ENCODE measurements at regions not wholly inside any gene's neighbourhood (a gene's known extent, or its start where the extent isn't known, plus 50 kb on each side); places are given as distances from the start of the nearest gene placed in this dataset.

- no peaks in the 10 kb centered on the region for H4K20me1 ChIP-seq (ENCODE audit: low read depth, low read length)
- no peaks in the 10 kb centered on the region for H3K36me3 ChIP-seq (ENCODE audit: low read length)
- no peak overlapping the region for H3K9ac ChIP-seq (ENCODE audit: low read length)
- H3K4me3 ChIP-seq (ENCODE audit: insufficient read depth, low read length, poor library complexity, severe bottlenecking): no peak overlapping the region
- no peaks in the 10 kb centered on the region for H3K27me3 ChIP-seq (ENCODE audit: low read length)
- no peak overlapping the region for H3K4me2 ChIP-seq (ENCODE audit: low read depth, low read length, poor library complexity, severe bottlenecking)
- H3K79me2 ChIP-seq (ENCODE audit: insufficient read depth, low read length): no peaks in the 10 kb centered on the region
- H2AFZ ChIP-seq (ENCODE audit: low read depth, low read length, severe bottlenecking): no peak overlapping the region
- TF ChIP-seq CTCF (IDR thresholded peaks at IDR 0.05; ENCODE audit: insufficient read depth, low read length, poor library complexity, severe bottlenecking) (no peak), EZH2phosphoT487 (conservative IDR thresholded peaks at IDR 0.05; ENCODE audit: low read length) (no peak)
- no peak overlapping the region for H3K27ac ChIP-seq (ENCODE audit: low read depth, low read length)
- H3F3A ChIP-seq (ENCODE audit: insufficient read depth): no peaks in the 10 kb centered on the region
- H3K9me3 ChIP-seq (ENCODE audit: insufficient read depth, low read length): no peaks in the 10 kb centered on the region
- H3K9me2 ChIP-seq (replicated peaks; ENCODE audit: insufficient read depth, low read length): no peaks in the 10 kb centered on the region
Observed at GRCh38 chr5:7012057-7012456, 298.8 kb downstream of the TENT4A start.

GRCh38 chr5:7014611-7015010 is 301.4 kb downstream of the TENT4A start:
- no peak overlapping the region for H2AFZ ChIP-seq (ENCODE audit: low read depth, low read length, severe bottlenecking)
- H3K9ac ChIP-seq (ENCODE audit: low read length): no peak overlapping the region
- no peaks in the 10 kb centered on the region for H3K27me3 ChIP-seq (ENCODE audit: low read length)
- no peaks in the 10 kb centered on the region for H3K9me2 ChIP-seq (replicated peaks; ENCODE audit: insufficient read depth, low read length)
- no peaks in the 10 kb centered on the region for H4K20me1 ChIP-seq (ENCODE audit: low read depth, low read length)
- no peaks in the 10 kb centered on the region for H3K79me2 ChIP-seq (ENCODE audit: insufficient read depth, low read length)
- TF ChIP-seq EZH2phosphoT487 (conservative IDR thresholded peaks at IDR 0.05; ENCODE audit: low read length) (no peak), CTCF (IDR thresholded peaks at IDR 0.05; ENCODE audit: insufficient read depth, low read length, poor library complexity, severe bottlenecking) (no peak)
- H3K36me3 ChIP-seq (ENCODE audit: low read length): no peaks in the 10 kb centered on the region
- no peak overlapping the region for H3K27ac ChIP-seq (ENCODE audit: low read depth, low read length)
- no peaks in the 10 kb centered on the region for H3F3A ChIP-seq (ENCODE audit: insufficient read depth)
- H3K9me3 ChIP-seq (ENCODE audit: insufficient read depth, low read length): no peaks in the 10 kb centered on the region
- no peak overlapping the region for H3K4me3 ChIP-seq (ENCODE audit: insufficient read depth, low read length, poor library complexity, severe bottlenecking)
- H3K4me2 ChIP-seq (ENCODE audit: low read depth, low read length, poor library complexity, severe bottlenecking): no peak overlapping the region

GRCh38 chr5:7015586-7016256 is 302.5 kb downstream of the TENT4A start:
- no peaks in the 10 kb centered on the region for H3K9me3 ChIP-seq (ENCODE audit: insufficient read depth, low read length)
- no peaks in the 10 kb centered on the region for H3K9me2 ChIP-seq (replicated peaks; ENCODE audit: insufficient read depth, low read length)
- H3F3A ChIP-seq (ENCODE audit: insufficient read depth): no peaks in the 10 kb centered on the region
- no peak for TF ChIP-seq CTCF (IDR thresholded peaks at IDR 0.05; ENCODE audit: insufficient read depth, low read length, poor library complexity, severe bottlenecking)
- TF ChIP-seq EZH2phosphoT487 (conservative IDR thresholded peaks at IDR 0.05; ENCODE audit: low read length): no peak
- H3K27me3 ChIP-seq (ENCODE audit: low read length): no peaks in the 10 kb centered on the region
- H3K9ac ChIP-seq (ENCODE audit: low read length): no peak overlapping the region
- no peak overlapping the region for H2AFZ ChIP-seq (ENCODE audit: low read depth, low read length, severe bottlenecking)
- no peaks in the 10 kb centered on the region for H3K79me2 ChIP-seq (ENCODE audit: insufficient read depth, low read length)
- no peak overlapping the region for H3K4me2 ChIP-seq (ENCODE audit: low read depth, low read length, poor library complexity, severe bottlenecking)
- no peaks in the 10 kb centered on the region for H3K36me3 ChIP-seq (ENCODE audit: low read length)
- H3K4me3 ChIP-seq (ENCODE audit: insufficient read depth, low read length, poor library complexity, severe bottlenecking): no peak overlapping the region
- no peak overlapping the region for H3K27ac ChIP-seq (ENCODE audit: low read depth, low read length)
- no peaks in the 10 kb centered on the region for H4K20me1 ChIP-seq (ENCODE audit: low read depth, low read length)

Measured in SU-DHL-6 (cell line).